Adrenal gland (tissue), 9 donors: ENCODE measurements at regions not wholly inside any gene's neighbourhood (a gene's known extent, or its start where the extent isn't known, plus 50 kb on each side); places are given as distances from the start of the nearest gene placed in this dataset.

Experiments used
- DNase-seq, 7 donors: peaks; one replicate each; pipeline ENCODE4 v3.0.0-alpha.2; 2019 to 2020
- H3K27ac ChIP-seq, 5 donors: fragments of 200-600 bp; sonication (generic) in 4 of 5; 1 replicate in 3 of 5; 2 replicates in 2 of 5; pipeline versions ENCODE4 v1.5.1 to v1.8.0; 2016 to 2020; ENCODE audit warnings: mild to moderate bottlenecking in 1 of 5
- H3K27me3 ChIP-seq: fragments of 200-600 bp; 2 replicates; pipeline ENCODE4 v1.8.0; 2021
- H3K36me3 ChIP-seq, 2 donors: fragments of 200-600 bp; replicated peaks in 1 of 2; 1 replicate in 1 of 2; 2 replicates in 1 of 2; pipeline versions ENCODE4 v1.5.1 to v1.8.0; 2018 to 2022
- H3K4me1 ChIP-seq, 2 donors: fragments of 200-600 bp; replicated peaks in 1 of 2; 1 replicate in 1 of 2; 2 replicates in 1 of 2; pipeline versions ENCODE4 v1.5.1 to v1.8.0; 2018 to 2021
- H3K4me3 ChIP-seq, 4 donors: fragments of 200-600 bp; sonication (generic) in 3 of 4; one replicate each; pipeline ENCODE4 v1.5.1; 2016 to 2018
- H3K9me3 ChIP-seq, 3 donors: fragments of 200-600 bp; sonication (generic) in 1 of 3; replicated peaks in 1 of 3; 1 replicate in 2 of 3; 2 replicates in 1 of 3; pipeline versions ENCODE4 v1.5.1 to v1.8.0; 2016 to 2021
- POLR2A ChIP-seq, 2 donors: fragments of 450-650 bp; IDR thresholded peaks; one replicate each; pipeline ENCODE4 v1.6.1; 2017; ENCODE audit warnings: antibody characterized with exemption in 2 of 2, mild to moderate bottlenecking in 2 of 2, moderate library complexity in 1 of 2
- WGBS, 4 donors: extraction: QIAGEN DNeasy Blood & Tissue Kit in 2 of 4; methylation state at CpG; one replicate each; pipeline versions ENCODE4 v1.1.5 to v1.1.7; 2013 to 2017; 5-methylcytosine and 5-hydroxymethylcytosine counted together
- intact Hi-C, 2 donors: fragments of 100-400 bp; cut with DNase I; formaldehyde crosslinking; loops; one replicate each; pipeline versions ENCODE4 v1.14.1 to v1.15.0; 2022 to 2023
- TF ChIP-seq, protein P1 (sequence below), 6 experiments: fragments of 450-650 bp in 4 of 6; fragments of 200-600 bp in 2 of 6; sonication (generic) in 1 of 6; IDR thresholded peaks; 1 replicate in 5 of 6; 2 replicates in 1 of 6; pipeline versions ENCODE4 v1.5.1 to v1.8.0; 2016 to 2021; ENCODE audit warnings: antibody characterized with exemption in 6 of 6, mild to moderate bottlenecking in 2 of 6, moderate library complexity in 1 of 6
- donor health status: healthy with polysubstance abuse.
- donor health status: Bipolar disorder and iron deficiency.
- donor health status: DM: yes; HTN: yes; CAD: no.
- donor health status: DM: no; HTN: no; CAD: no.
- donor health status: DM: no; HTN: no; CAD: no.

GRCh38 chr3:40951636-40952035 lies 247.7 kb upstream of the CTNNB1 start:
- H3K9me3 ChIP-seq, result peaks cover 0 to 6% (median 0%) of the 10 kb centered on the region in 3 donors
- H3K4me3 ChIP-seq, result no peak overlapping the region
- intact Hi-C loops, result no loop called here
- H3K36me3 ChIP-seq, result no peaks in the 10 kb centered on the region
- H3K4me1 ChIP-seq, result no peaks in the 10 kb centered on the region
- TF ChIP-seq POLR2A (IDR thresholded peaks at IDR 0.05), result no peak
- TF ChIP-seq, protein P1, sequence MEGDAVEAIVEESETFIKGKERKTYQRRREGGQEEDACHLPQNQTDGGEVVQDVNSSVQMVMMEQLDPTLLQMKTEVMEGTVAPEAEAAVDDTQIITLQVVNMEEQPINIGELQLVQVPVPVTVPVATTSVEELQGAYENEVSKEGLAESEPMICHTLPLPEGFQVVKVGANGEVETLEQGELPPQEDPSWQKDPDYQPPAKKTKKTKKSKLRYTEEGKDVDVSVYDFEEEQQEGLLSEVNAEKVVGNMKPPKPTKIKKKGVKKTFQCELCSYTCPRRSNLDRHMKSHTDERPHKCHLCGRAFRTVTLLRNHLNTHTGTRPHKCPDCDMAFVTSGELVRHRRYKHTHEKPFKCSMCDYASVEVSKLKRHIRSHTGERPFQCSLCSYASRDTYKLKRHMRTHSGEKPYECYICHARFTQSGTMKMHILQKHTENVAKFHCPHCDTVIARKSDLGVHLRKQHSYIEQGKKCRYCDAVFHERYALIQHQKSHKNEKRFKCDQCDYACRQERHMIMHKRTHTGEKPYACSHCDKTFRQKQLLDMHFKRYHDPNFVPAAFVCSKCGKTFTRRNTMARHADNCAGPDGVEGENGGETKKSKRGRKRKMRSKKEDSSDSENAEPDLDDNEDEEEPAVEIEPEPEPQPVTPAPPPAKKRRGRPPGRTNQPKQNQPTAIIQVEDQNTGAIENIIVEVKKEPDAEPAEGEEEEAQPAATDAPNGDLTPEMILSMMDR (IDR thresholded peaks at IDR 0.05), result no peak
- no peak for DNase-seq
- H3K27ac ChIP-seq, result no peak overlapping the region
- no peaks in the 10 kb centered on the region for H3K27me3 ChIP-seq

DNA sequence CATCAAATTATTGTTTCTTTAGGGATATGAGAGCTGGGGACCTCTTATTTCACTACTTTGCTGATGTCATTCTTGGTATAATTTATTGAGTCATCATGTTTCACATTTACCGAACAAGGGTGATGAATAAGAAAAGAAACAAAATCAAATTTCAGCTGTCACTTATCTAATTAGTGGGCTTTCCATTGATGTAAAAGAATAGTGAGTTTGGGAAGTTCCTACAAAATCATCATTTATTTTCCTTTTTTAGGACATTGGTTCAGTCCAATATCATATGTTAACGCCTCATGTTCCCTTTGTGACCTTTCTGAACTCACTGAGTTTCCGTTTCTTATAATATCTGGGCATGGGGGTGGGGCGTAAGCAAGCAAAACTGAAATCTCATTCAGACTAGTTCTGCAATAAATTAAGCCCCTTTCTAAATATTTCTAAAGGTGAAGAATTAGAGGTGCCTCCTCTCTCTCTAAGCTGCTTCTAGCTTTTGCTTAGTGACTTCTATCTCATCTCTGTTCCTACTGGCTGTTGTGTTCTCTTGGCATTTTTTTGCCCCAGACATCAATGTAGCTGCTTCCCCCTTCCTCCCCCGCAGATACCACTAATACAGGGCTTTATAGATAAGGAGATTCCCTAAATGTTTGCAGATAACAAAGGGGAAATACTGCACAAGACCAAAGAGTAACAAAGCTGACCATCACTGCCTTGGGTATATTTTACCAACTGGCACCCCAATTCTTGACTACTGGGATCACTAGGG lies 238.0 kb upstream of the CTNNB1 start:
- H3K9me3 ChIP-seq, result peaks cover 0 to 10% (median 0%) of the 10 kb centered on the region in 3 donors
- no peak overlapping the region for H3K4me3 ChIP-seq
- no peaks in the 10 kb centered on the region for H3K36me3 ChIP-seq
- no peak for TF ChIP-seq POLR2A (IDR thresholded peaks at IDR 0.05)
- TF ChIP-seq, protein P1 (IDR thresholded peaks at IDR 0.05), result no peak
- H3K4me1 ChIP-seq, result no peaks in the 10 kb centered on the region
- WGBS, 4 donors, result 75 to 78% (median 77%) methylated on average over 5 of the region's 5 CpGs
- intact Hi-C loops, result no loop called here
- DNase-seq, result no peak
- H3K27ac ChIP-seq, result no peak overlapping the region
- H3K27me3 ChIP-seq, result no peaks in the 10 kb centered on the region

- no peak for DNase-seq
- Histone ChIP-seq H3K4me3 (no peak overlapping the region), H3K36me3 (no peaks in the 10 kb centered on the region), H3K27ac (no peak overlapping the region), H3K9me3 (peaks cover 0 to 10% (median 0%) of the 10 kb centered on the region in 3 donors), H3K27me3 (no peaks in the 10 kb centered on the region), H3K4me1 (no peaks in the 10 kb centered on the region)
- intact Hi-C loops, result no loop called here
- TF ChIP-seq POLR2A (IDR thresholded peaks at IDR 0.05), result no peak
- TF ChIP-seq, protein P1 (IDR thresholded peaks at IDR 0.05), result no peak
- 78 to 91% (median 82%) methylated on average over 2 of the region's 2 CpGs for WGBS, 4 donors
Observed at GRCh38 chr3:40962721-40963120, 236.6 kb upstream of the CTNNB1 start.

GRCh38 chr3:40968666-40969065 lies 230.6 kb upstream of the CTNNB1 start:
- peaks cover 0 to 4% (median 0%) of the 10 kb centered on the region in 3 donors for H3K9me3 ChIP-seq
- DNase-seq, result no peak
- H3K27ac ChIP-seq, result no peak overlapping the region
- WGBS, 4 donors, result 74 to 81% (median 79%) methylated on average over 1 of the region's 1 CpG
- no peaks in the 10 kb centered on the region for H3K36me3 ChIP-seq
- TF ChIP-seq, protein P1 (IDR thresholded peaks at IDR 0.05), result no peak
- no peak for TF ChIP-seq POLR2A (IDR thresholded peaks at IDR 0.05)
- intact Hi-C loops, result no loop called here
- no peak overlapping the region for H3K4me3 ChIP-seq
- peaks cover 9 to 25% of the 10 kb centered on the region in 2 donors for H3K4me1 ChIP-seq
- no peaks in the 10 kb centered on the region for H3K27me3 ChIP-seq
